ENCODE measurements at regions not wholly inside any gene's neighbourhood (a gene's known extent, or its start where the extent isn't known, plus 50 kb on each side); places are given as distances from the start of the nearest gene placed in this dataset.

DNA sequence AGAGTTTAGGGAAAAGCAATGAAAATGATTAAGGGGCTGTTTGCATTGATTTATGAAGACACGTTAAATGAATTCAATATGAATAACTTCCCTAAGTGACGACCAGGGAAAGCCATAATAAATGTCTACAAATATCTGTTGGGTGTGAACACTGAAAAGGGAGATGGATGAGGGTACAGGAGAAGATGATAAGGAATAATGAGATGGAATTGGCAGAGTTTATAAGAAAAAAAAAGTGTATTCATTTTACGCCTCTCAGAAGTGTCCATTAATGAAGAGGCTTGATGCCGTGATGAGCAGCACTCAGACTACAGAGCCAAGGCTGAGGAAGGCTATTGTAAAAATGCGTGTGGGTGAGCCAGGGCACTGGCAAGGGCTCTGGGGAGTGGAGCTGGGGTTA lies 346.7 kb upstream of the AKR1E2 start:
- DNase-seq (ENCODE audit: low spot score), result no peak
- TF ChIP-seq, protein P1, sequence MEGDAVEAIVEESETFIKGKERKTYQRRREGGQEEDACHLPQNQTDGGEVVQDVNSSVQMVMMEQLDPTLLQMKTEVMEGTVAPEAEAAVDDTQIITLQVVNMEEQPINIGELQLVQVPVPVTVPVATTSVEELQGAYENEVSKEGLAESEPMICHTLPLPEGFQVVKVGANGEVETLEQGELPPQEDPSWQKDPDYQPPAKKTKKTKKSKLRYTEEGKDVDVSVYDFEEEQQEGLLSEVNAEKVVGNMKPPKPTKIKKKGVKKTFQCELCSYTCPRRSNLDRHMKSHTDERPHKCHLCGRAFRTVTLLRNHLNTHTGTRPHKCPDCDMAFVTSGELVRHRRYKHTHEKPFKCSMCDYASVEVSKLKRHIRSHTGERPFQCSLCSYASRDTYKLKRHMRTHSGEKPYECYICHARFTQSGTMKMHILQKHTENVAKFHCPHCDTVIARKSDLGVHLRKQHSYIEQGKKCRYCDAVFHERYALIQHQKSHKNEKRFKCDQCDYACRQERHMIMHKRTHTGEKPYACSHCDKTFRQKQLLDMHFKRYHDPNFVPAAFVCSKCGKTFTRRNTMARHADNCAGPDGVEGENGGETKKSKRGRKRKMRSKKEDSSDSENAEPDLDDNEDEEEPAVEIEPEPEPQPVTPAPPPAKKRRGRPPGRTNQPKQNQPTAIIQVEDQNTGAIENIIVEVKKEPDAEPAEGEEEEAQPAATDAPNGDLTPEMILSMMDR (conservative IDR thresholded peaks at IDR 0.05; ENCODE audit: low read depth), result no peak
- ChIA-PET CTCF (interaction anchor here (0.6 kb wide), 1 partner anchor 280 kb away, joined by 7 read pairs; no protein-coding TSS in a partner anchor), POLR2A (ENCODE audit: low non-redundant PET) (no interaction called here)
- no peak overlapping the region for H3K27ac ChIP-seq

DNA sequence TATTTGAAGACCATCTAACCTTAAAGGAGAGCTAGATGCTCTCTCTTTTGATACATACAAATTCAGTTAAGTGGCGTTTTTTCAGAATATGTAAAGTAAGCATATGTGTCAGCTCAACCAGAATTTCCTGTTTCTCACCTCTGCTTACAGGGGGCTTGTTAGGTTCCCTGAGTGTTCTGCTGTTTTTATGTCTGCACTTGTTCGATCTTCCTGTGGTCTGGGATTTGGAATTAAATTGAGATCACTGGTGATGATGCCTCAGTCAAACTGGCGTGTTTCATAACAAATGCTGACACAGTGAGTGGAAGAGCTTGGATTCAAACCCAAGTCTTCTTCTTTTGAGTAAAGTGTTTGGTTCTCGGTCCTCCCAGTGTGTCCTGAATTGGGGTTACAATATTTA lies 348.3 kb upstream of the AKR1E2 start:
- TF ChIP-seq, protein P1 (conservative IDR thresholded peaks at IDR 0.05; ENCODE audit: low read depth), result no peak
- POLR2A ChIA-PET (ENCODE audit: low non-redundant PET), result no interaction called here
- CTCF ChIA-PET, result interaction anchor here (0.6 kb wide), 2 partner anchors 24 to 25 kb away, joined by 3 to 4 read pairs; no protein-coding TSS in a partner anchor
- DNase-seq (ENCODE audit: low spot score), result no peak
- H3K27ac ChIP-seq, result no peak overlapping the region

DNA sequence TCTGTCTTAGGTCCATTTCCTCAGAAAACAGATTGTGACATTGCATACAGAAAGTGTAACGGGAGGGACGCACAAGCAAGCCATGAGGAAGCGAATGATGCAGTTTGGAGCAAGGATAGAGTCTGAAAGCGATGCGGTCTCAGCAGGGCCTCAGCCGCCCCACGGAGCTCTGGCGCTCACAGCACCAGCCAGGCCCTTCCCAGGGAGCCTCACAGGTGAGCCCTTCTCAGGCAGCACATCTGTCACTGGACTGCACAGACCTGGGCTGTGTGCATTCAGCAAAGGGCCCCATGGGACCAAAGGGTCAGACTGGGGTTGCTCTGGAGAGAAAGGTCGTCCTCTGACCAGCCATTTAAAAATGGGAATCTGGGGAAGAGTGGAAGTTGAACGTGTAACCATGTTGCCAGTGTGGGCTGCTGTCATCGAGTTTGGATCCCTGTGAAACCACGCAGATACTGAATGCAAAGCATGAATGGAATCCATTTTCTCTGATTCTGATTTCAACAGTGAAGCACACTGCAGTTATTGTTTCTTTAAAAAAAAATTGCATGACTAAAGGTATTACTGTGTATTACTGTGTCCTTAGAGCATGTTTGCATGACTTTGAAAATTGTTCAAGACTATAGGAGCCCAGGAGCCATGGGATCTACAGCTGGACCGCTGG lies 350.0 kb upstream of the AKR1E2 start:
- POLR2A ChIA-PET (ENCODE audit: low non-redundant PET), result no interaction called here
- CTCF ChIA-PET, result no interaction called here
- TF ChIP-seq, protein P1 (conservative IDR thresholded peaks at IDR 0.05; ENCODE audit: low read depth), result no peak
- no peak overlapping the region for H3K27ac ChIP-seq
- no peak for DNase-seq (ENCODE audit: low spot score)

DNA sequence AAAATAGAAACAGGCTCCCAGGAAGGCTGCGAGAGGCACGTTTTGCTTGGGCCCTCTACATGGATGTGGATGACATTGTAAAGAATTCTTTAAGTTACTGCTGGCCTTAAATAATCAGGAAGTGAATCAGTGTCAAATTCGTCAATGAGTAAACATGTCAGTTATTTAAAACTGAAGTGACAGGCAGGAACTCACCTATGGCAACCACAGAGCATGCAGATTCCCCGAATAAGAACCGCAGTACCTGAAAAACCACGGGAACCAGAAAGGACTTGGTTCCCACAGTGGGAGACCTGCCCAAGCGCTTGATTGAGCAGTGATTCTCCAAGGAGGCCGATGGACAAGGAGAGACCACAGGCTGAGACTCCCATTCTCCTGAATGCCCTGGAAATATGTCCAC lies 351.2 kb upstream of the AKR1E2 start:
- ChIA-PET POLR2A (ENCODE audit: low non-redundant PET) (no interaction called here), CTCF (interaction anchor here (0.7 kb wide), 1 partner anchor 334 kb away, joined by 7 read pairs; no protein-coding TSS in a partner anchor)
- H3K27ac ChIP-seq, result no peak overlapping the region
- TF ChIP-seq, protein P1 (conservative IDR thresholded peaks at IDR 0.05; ENCODE audit: low read depth), result no peak
- DNase-seq (ENCODE audit: low spot score), result peak; percentile 26

DNA sequence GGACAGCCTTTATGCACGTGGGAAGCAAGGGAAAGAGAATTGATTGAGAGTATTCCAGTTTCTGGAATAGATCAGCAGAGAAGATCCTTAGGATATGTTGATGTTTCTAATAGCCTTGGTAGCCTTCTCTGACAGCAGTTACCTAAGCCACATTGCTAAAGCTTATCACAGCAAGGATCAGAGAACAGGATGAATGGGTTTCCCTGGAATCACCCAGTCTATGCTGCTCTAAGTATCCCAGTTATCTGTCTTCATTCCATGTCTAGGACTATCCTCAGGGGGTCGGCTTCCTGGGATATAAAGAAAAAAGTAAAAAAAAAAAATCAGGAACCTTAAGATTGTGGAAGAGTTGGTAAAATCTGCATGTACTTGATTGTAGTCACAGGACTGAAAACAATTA lies 352.0 kb upstream of the AKR1E2 start:
- DNase-seq (ENCODE audit: low spot score), result no peak
- ChIA-PET POLR2A (ENCODE audit: low non-redundant PET) (no interaction called here), CTCF (interaction anchor here (0.7 kb wide), 1 partner anchor 333 kb away, joined by 7 read pairs; no protein-coding TSS in a partner anchor)
- H3K27ac ChIP-seq, result no peak overlapping the region
- TF ChIP-seq, protein P1 (conservative IDR thresholded peaks at IDR 0.05; ENCODE audit: low read depth), result no peak

DNA sequence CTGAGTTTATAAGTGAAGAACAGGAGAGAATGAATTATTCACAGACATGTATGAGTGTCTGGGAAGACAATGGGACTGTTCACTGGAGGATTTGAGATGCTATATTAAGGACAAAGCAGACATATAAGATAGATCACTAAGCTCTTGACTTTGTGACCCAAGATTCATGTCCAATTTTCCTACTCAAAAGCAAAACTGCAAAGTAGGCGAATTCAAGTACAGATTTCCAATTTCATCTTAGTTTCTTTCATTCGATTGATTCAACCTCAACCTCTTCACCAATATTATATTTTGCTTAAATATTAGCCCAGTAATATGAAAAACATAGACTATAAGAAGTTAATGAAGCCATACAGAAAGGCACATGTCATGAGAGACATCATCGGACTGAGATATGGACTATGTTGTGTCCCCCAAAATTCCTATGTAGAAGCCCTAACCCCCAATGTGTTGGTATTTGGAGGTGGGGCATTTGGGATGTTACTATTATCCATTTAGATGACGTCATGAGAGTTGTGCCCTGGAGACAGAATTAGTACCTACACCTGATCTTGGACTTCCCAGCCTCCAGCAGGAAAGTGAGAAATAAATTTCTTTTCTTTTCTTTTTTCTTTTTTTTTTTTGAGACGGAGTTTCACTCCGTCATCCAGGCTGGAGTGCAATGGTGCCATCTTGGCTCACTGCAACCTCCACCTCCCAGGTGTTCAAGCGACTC lies 353.7 kb upstream of the AKR1E2 start:
- no peak for DNase-seq (ENCODE audit: low spot score)
- ChIA-PET CTCF (no interaction called here), POLR2A (ENCODE audit: low non-redundant PET) (no interaction called here)
- no peak overlapping the region for H3K27ac ChIP-seq
- TF ChIP-seq, protein P1 (conservative IDR thresholded peaks at IDR 0.05; ENCODE audit: low read depth), result no peak

All from RWPE1 (cell line).